Peyer's patch (tissue), 4 donors: ENCODE measurements at regions not wholly inside any gene's neighbourhood (a gene's known extent, or its start where the extent isn't known, plus 50 kb on each side); places are given as distances from the start of the nearest gene placed in this dataset.

Experiments used
- DNase-seq, 3 donors: peaks; one replicate each; pipeline ENCODE4 v3.0.0-alpha.2; 2017 to 2019
- H3K27ac ChIP-seq, 4 donors: fragments of 200-600 bp; sonication (generic); one replicate each; pipeline ENCODE4 v1.5.1; 2016 to 2019
- H3K27me3 ChIP-seq, 2 donors: fragments of 200-600 bp; sonication (generic); one replicate each; pipeline ENCODE4 v1.5.1; 2019
- H3K36me3 ChIP-seq, 3 donors: fragments of 200-600 bp; sonication (generic); one replicate each; pipeline ENCODE4 v1.5.1; 2016 to 2019
- H3K4me1 ChIP-seq, 4 donors: fragments of 200-600 bp; sonication (generic); one replicate each; pipeline ENCODE4 v1.5.1; 2016 to 2019
- H3K4me3 ChIP-seq, 4 donors: fragments of 200-600 bp; sonication (generic); 1 replicate in 3 of 4; 2 replicates in 1 of 4; pipeline ENCODE4 v1.5.1; 2016 to 2019; ENCODE audit warnings: mild to moderate bottlenecking in 1 of 4
- H3K9me3 ChIP-seq, 4 donors: fragments of 200-600 bp; sonication (generic); one replicate each; pipeline ENCODE4 v1.5.1; 2016 to 2019; ENCODE audit warnings: mild to moderate bottlenecking in 1 of 4
- CTCF ChIP-seq, 6 experiments: fragments of 450-650 bp in 4 of 6; fragments of 200-600 bp in 2 of 6; sonication (generic) in 1 of 6; IDR thresholded peaks; one replicate each; pipeline ENCODE4 v1.5.1; 2017 to 2019; ENCODE audit warnings: antibody characterized with exemption in 6 of 6, mild to moderate bottlenecking in 3 of 6, moderate library complexity in 1 of 6
- POLR2A ChIP-seq, 2 donors: fragments of 450-650 bp; IDR thresholded peaks; one replicate each; pipeline ENCODE4 v1.5.1; 2017; ENCODE audit warnings: antibody characterized with exemption in 2 of 2, mild to moderate bottlenecking in 2 of 2, moderate library complexity in 2 of 2

GRCh38 chr13:105167385-105167784, 1368.1 kb downstream of the EFNB2 start:
- TF ChIP-seq CTCF (IDR thresholded peaks at IDR 0.05) = no peak

GRCh38 chr13:105165449-105166125, 1369.9 kb downstream of the EFNB2 start:
- DNase-seq = no peak
- TF ChIP-seq POLR2A (IDR thresholded peaks at IDR 0.05) (no peak), CTCF (IDR thresholded peaks at IDR 0.05) (no peak)

More at GRCh38 chr13:105167385-105167784, 1368.1 kb downstream of the EFNB2 start:
- Histone ChIP-seq H3K4me1 (no peaks in the 10 kb centered on the region), H3K9me3 (no peaks in the 10 kb centered on the region), H3K27ac (no peak overlapping the region), H3K4me3 (no peak overlapping the region), H3K36me3 (no peaks in the 10 kb centered on the region), H3K27me3 (no peaks in the 10 kb centered on the region)
- no peak for DNase-seq

GRCh38 chr13:105159841-105160240, 1375.6 kb downstream of the EFNB2 start:
- H3K36me3 ChIP-seq = no peaks in the 10 kb centered on the region
- no peak for DNase-seq
- no peaks in the 10 kb centered on the region for H3K9me3 ChIP-seq
- no peaks in the 10 kb centered on the region for H3K27me3 ChIP-seq
- H3K4me3 ChIP-seq = no peak overlapping the region
- H3K27ac ChIP-seq = no peak overlapping the region
- H3K4me1 ChIP-seq = no peaks in the 10 kb centered on the region
- TF ChIP-seq POLR2A (IDR thresholded peaks at IDR 0.05) (no peak), CTCF (IDR thresholded peaks at IDR 0.05) (no peak)

More at GRCh38 chr13:105165449-105166125, 1369.9 kb downstream of the EFNB2 start:
- Histone ChIP-seq H3K36me3 (no peaks in the 10 kb centered on the region), H3K27me3 (no peaks in the 10 kb centered on the region), H3K9me3 (no peaks in the 10 kb centered on the region), H3K4me3 (no peak overlapping the region), H3K27ac (no peak overlapping the region), H3K4me1 (no peaks in the 10 kb centered on the region)

GRCh38 chr13:105153611-105154010, 1381.9 kb downstream of the EFNB2 start:
- DNase-seq = no peak
- Histone ChIP-seq H3K4me1 (no peaks in the 10 kb centered on the region), H3K4me3 (no peak overlapping the region), H3K36me3 (no peaks in the 10 kb centered on the region), H3K27ac (no peak overlapping the region), H3K9me3 (no peaks in the 10 kb centered on the region), H3K27me3 (no peaks in the 10 kb centered on the region)
- no peak for TF ChIP-seq POLR2A (IDR thresholded peaks at IDR 0.05)
- no peak for TF ChIP-seq CTCF (IDR thresholded peaks at IDR 0.05)

GRCh38 chr13:105151639-105152038, 1383.8 kb downstream of the EFNB2 start:
- H3K9me3 ChIP-seq = no peaks in the 10 kb centered on the region
- H3K4me1 ChIP-seq = no peaks in the 10 kb centered on the region
- H3K27ac ChIP-seq = no peak overlapping the region
- H3K36me3 ChIP-seq = no peaks in the 10 kb centered on the region
- no peaks in the 10 kb centered on the region for H3K27me3 ChIP-seq
- H3K4me3 ChIP-seq = no peak overlapping the region
- TF ChIP-seq POLR2A (IDR thresholded peaks at IDR 0.05) (no peak), CTCF (IDR thresholded peaks at IDR 0.05) (no peak)
- no peak for DNase-seq

GRCh38 chr13:105147461-105147860, 1388.0 kb downstream of the EFNB2 start:
- no peak for TF ChIP-seq CTCF (IDR thresholded peaks at IDR 0.05)
- no peak for TF ChIP-seq POLR2A (IDR thresholded peaks at IDR 0.05)
- DNase-seq = no peak
- no peaks in the 10 kb centered on the region for H3K4me1 ChIP-seq

More at GRCh38 chr13:105147461-105147860, 1388.0 kb downstream of the EFNB2 start:
- no peaks in the 10 kb centered on the region for H3K36me3 ChIP-seq
- H3K27ac ChIP-seq = no peak overlapping the region
- no peaks in the 10 kb centered on the region for H3K27me3 ChIP-seq
- H3K9me3 ChIP-seq = no peaks in the 10 kb centered on the region
- H3K4me3 ChIP-seq = no peak overlapping the region
